ENCODE measurements at regions not wholly inside any gene's neighbourhood (a gene's known extent, or its start where the extent isn't known, plus 50 kb on each side); places are given as distances from the start of the nearest gene placed in this dataset.
A peak's percentile ranks its signal among the peaks of the same experiment; 100 is the strongest.

DNA sequence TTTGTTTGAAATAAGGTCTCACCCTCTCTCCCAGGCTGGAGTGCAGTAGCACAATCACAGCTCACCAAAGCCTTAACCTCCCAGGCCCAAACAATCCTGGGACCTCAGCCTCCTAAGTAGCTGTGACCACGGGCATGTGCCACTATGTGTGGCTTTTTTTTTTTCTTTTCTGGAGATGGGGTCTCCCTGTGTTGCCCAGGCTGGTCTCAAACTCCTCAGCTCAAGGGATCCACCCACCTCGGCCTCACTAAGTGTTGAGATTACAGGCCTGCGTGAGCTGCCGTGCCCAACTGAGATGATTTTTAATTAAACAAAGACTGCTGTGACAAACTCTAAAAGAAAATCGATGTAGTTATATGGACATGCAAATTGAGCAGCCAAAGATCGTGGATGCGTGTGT is 768.4 kb upstream of the ADGRL2 start:
- no peaks in the 10 kb centered on the region for H3K9me3 ChIP-seq (ENCODE audit: low read length)
- no peak overlapping the region for H3K9ac ChIP-seq (ENCODE audit: low read length)
- no peak overlapping the region for H3K4me2 ChIP-seq (ENCODE audit: low read length)
- no peaks in the 10 kb centered on the region for H3K79me2 ChIP-seq (replicated peaks; ENCODE audit: insufficient read depth, low read length)
- H3K36me3 ChIP-seq (ENCODE audit: insufficient read depth, low read length), result no peaks in the 10 kb centered on the region
- no peaks in the 10 kb centered on the region for H3K9me2 ChIP-seq (ENCODE audit: insufficient read depth, low read length)
- H3K27me3 ChIP-seq (ENCODE audit: insufficient read depth, low read depth, low read length), result no peaks in the 10 kb centered on the region
- no peak overlapping the region for H3K4me3 ChIP-seq (ENCODE audit: low read length)
- peak overlapping the region; percentile 42 for H3K27ac ChIP-seq (ENCODE audit: low read length)
- no peaks in the 10 kb centered on the region for H3F3A ChIP-seq (ENCODE audit: insufficient read depth, low read length, poor library complexity, severe bottlenecking)
- H4K20me1 ChIP-seq (ENCODE audit: insufficient read depth), result no peaks in the 10 kb centered on the region
- TF ChIP-seq TAF1 (IDR thresholded peaks at IDR 0.05; ENCODE audit: low read depth) (no peak), EP300 (conservative IDR thresholded peaks at IDR 0.05; ENCODE audit: poor library complexity, severe bottlenecking) (no peak), RAD21 (conservative IDR thresholded peaks at IDR 0.05) (no peak), MXI1 (conservative IDR thresholded peaks at IDR 0.05; ENCODE audit: poor library complexity, severe bottlenecking) (no peak), POLR2AphosphoS5 (IDR thresholded peaks at IDR 0.05) (no peak), EZH2 (IDR thresholded peaks at IDR 0.05; ENCODE audit: borderline replicate concordance, insufficient read depth, low read length, poor library complexity, severe bottlenecking) (no peak), SMC3 (conservative IDR thresholded peaks at IDR 0.05; ENCODE audit: poor library complexity) (no peak)
- TF ChIP-seq, protein P1, sequence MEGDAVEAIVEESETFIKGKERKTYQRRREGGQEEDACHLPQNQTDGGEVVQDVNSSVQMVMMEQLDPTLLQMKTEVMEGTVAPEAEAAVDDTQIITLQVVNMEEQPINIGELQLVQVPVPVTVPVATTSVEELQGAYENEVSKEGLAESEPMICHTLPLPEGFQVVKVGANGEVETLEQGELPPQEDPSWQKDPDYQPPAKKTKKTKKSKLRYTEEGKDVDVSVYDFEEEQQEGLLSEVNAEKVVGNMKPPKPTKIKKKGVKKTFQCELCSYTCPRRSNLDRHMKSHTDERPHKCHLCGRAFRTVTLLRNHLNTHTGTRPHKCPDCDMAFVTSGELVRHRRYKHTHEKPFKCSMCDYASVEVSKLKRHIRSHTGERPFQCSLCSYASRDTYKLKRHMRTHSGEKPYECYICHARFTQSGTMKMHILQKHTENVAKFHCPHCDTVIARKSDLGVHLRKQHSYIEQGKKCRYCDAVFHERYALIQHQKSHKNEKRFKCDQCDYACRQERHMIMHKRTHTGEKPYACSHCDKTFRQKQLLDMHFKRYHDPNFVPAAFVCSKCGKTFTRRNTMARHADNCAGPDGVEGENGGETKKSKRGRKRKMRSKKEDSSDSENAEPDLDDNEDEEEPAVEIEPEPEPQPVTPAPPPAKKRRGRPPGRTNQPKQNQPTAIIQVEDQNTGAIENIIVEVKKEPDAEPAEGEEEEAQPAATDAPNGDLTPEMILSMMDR (IDR thresholded peaks at IDR 0.05; ENCODE audit: poor library complexity, severe bottlenecking), result no peak
- TF ChIP-seq, protein P2, sequence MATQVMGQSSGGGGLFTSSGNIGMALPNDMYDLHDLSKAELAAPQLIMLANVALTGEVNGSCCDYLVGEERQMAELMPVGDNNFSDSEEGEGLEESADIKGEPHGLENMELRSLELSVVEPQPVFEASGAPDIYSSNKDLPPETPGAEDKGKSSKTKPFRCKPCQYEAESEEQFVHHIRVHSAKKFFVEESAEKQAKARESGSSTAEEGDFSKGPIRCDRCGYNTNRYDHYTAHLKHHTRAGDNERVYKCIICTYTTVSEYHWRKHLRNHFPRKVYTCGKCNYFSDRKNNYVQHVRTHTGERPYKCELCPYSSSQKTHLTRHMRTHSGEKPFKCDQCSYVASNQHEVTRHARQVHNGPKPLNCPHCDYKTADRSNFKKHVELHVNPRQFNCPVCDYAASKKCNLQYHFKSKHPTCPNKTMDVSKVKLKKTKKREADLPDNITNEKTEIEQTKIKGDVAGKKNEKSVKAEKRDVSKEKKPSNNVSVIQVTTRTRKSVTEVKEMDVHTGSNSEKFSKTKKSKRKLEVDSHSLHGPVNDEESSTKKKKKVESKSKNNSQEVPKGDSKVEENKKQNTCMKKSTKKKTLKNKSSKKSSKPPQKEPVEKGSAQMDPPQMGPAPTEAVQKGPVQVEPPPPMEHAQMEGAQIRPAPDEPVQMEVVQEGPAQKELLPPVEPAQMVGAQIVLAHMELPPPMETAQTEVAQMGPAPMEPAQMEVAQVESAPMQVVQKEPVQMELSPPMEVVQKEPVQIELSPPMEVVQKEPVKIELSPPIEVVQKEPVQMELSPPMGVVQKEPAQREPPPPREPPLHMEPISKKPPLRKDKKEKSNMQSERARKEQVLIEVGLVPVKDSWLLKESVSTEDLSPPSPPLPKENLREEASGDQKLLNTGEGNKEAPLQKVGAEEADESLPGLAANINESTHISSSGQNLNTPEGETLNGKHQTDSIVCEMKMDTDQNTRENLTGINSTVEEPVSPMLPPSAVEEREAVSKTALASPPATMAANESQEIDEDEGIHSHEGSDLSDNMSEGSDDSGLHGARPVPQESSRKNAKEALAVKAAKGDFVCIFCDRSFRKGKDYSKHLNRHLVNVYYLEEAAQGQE (IDR thresholded peaks at IDR 0.05; ENCODE audit: borderline replicate concordance), result no peak
- no peak overlapping the region for H2AFZ ChIP-seq (ENCODE audit: low read depth, low read length)

DNA sequence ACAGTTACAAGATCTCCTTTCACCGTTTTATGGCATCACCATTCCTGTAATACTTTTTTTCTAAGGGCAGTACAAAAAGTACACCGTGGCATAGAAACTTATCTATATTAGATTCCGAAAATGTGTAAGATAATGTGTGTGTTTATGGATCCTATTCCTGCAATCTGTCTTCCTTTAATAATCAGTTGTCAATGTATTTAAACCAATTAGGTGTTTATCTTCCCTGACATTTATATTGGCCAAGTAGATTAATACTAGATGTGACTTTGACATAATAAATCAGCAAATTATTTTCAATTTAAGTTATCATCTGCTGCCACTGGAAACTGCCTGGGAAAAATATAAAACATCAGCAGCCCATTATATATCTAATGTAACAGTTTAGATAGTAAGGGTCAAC is 770.3 kb upstream of the ADGRL2 start:
- Histone ChIP-seq H3K79me2 (replicated peaks; ENCODE audit: insufficient read depth, low read length) (no peaks in the 10 kb centered on the region), H3F3A (ENCODE audit: insufficient read depth, low read length, poor library complexity, severe bottlenecking) (no peaks in the 10 kb centered on the region), H3K4me3 (ENCODE audit: low read length) (no peak overlapping the region), H2AFZ (ENCODE audit: low read depth, low read length) (no peak overlapping the region), H3K36me3 (ENCODE audit: insufficient read depth, low read length) (no peaks in the 10 kb centered on the region), H3K9me2 (ENCODE audit: insufficient read depth, low read length) (no peaks in the 10 kb centered on the region), H3K27ac (ENCODE audit: low read length) (no peak overlapping the region), H3K9me3 (ENCODE audit: low read length) (no peaks in the 10 kb centered on the region), H3K4me2 (ENCODE audit: low read length) (no peak overlapping the region), H3K9ac (ENCODE audit: low read length) (no peak overlapping the region), H4K20me1 (ENCODE audit: insufficient read depth) (no peaks in the 10 kb centered on the region), H3K27me3 (ENCODE audit: insufficient read depth, low read depth, low read length) (no peaks in the 10 kb centered on the region)
- TF ChIP-seq, protein P2 (IDR thresholded peaks at IDR 0.05; ENCODE audit: borderline replicate concordance), result no peak
- TF ChIP-seq MXI1 (conservative IDR thresholded peaks at IDR 0.05; ENCODE audit: poor library complexity, severe bottlenecking), result no peak
- TF ChIP-seq POLR2AphosphoS5 (IDR thresholded peaks at IDR 0.05), result no peak
- TF ChIP-seq, protein P1 (IDR thresholded peaks at IDR 0.05; ENCODE audit: poor library complexity, severe bottlenecking), result no peak
- no peak for TF ChIP-seq RAD21 (conservative IDR thresholded peaks at IDR 0.05)
- no peak for TF ChIP-seq EZH2 (IDR thresholded peaks at IDR 0.05; ENCODE audit: borderline replicate concordance, insufficient read depth, low read length, poor library complexity, severe bottlenecking)
- no peak for TF ChIP-seq TAF1 (IDR thresholded peaks at IDR 0.05; ENCODE audit: low read depth)
- TF ChIP-seq EP300 (conservative IDR thresholded peaks at IDR 0.05; ENCODE audit: poor library complexity, severe bottlenecking), result no peak
- no peak for TF ChIP-seq SMC3 (conservative IDR thresholded peaks at IDR 0.05; ENCODE audit: poor library complexity)

Measured in neural cell (in vitro differentiated cells).